ENCODE measurements at regions not wholly inside any gene's neighbourhood (a gene's known extent, or its start where the extent isn't known, plus 50 kb on each side); places are given as distances from the start of the nearest gene placed in this dataset.
"Not testable (repeated sequence)": the region's sequence is repeated elsewhere in the genome, so short reads cannot be mapped to it uniquely, and the experiment has no call there.

DNA sequence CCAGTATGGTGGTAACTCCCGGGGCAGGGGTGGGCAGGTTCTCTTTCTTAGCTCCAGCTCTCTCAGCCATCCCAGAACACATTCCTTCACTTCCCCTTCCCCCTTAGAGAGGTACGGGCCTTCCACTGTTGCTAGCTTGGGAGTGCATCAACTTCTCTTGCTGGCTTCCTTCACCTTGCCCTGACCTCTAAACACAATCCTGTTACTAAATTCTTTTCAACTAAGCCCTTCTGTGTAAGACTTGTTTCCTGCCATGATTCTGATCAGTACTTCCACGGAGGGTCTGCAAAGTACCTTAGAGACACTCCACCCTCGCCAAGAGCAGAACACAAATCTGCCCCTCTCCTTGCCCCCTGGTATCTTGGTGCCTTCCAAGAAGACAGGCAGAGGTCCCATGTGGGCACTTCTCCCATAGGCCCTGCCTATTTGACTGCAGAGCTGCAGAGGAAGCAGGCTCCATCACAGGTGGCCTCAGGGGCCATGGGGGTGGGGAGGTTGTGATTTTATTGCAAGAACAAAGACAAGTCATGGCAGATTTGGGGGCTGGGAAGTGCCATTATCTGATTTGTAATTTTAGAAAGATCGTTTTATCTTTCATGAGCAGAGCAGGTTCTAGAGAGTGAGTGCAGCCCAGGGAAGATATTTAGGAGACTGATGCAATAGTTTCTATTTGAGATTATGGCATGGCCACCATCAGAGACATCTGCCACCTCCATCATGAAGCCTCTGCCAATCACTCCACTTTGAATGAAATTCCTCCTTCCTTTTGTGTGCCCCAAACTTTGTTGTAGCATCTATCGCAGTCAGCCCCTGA lies 182.5 kb upstream of the JUN start:
- Histone ChIP-seq H3K4me3 (ENCODE audit: severe bottlenecking) (no peak overlapping the region), H3K4me1 (ENCODE audit: insufficient read depth, poor library complexity, severe bottlenecking) (no peaks in the 10 kb centered on the region), H3K27me3 (ENCODE audit: insufficient read depth, poor library complexity, severe bottlenecking) (no peaks in the 10 kb centered on the region), H3K27ac (ENCODE audit: poor library complexity, severe bottlenecking) (no peak overlapping the region), H3K9me3 (ENCODE audit: severe bottlenecking) (no peaks in the 10 kb centered on the region), H3K36me3 (ENCODE audit: low read depth) (no peaks in the 10 kb centered on the region)
- DNase-seq (ENCODE audit: low spot score) (no peak), ATAC-seq (ENCODE audit: low read depth) (no peak)
- TF ChIP-seq, protein P1, sequence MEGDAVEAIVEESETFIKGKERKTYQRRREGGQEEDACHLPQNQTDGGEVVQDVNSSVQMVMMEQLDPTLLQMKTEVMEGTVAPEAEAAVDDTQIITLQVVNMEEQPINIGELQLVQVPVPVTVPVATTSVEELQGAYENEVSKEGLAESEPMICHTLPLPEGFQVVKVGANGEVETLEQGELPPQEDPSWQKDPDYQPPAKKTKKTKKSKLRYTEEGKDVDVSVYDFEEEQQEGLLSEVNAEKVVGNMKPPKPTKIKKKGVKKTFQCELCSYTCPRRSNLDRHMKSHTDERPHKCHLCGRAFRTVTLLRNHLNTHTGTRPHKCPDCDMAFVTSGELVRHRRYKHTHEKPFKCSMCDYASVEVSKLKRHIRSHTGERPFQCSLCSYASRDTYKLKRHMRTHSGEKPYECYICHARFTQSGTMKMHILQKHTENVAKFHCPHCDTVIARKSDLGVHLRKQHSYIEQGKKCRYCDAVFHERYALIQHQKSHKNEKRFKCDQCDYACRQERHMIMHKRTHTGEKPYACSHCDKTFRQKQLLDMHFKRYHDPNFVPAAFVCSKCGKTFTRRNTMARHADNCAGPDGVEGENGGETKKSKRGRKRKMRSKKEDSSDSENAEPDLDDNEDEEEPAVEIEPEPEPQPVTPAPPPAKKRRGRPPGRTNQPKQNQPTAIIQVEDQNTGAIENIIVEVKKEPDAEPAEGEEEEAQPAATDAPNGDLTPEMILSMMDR (IDR thresholded peaks at IDR 0.05; ENCODE audit: poor library complexity, severe bottlenecking), result no peak

DNA sequence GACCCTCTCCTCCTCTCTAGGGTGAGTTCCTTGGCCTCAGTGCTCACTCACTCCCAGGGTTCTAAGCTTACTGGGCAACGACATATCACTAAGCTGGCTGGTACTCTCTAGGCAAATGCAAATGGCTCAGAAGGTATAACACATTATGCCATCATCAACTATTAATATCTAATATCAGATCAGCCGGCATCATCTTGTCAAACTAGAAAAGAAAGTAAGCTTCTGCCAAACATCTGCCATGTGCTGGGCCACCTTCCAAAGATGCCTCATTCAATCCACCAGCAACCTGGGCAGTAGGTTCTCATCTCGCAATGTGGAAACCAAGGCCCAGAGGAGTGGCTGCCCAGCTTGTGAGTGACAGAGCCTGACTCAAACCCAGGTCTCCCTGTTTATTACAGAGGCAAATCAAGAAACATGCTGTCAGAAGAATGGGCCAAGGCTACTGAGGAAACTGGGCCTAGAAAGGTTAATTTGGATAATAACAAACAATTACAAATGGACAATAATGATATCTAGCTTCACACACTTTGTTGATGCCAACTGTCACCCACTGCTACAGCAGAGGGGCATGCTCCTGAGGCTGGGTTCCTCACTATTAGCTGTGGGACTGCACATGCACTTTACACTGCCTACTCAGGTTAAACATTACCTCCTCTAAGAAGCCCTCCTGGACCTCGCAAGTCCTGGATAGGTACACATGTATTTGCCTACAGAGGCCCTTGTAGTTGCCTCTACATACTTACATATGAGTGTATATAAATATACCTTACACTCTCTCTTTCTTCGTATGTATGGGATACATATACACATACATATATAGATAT lies 183.3 kb upstream of the JUN start:
- Histone ChIP-seq H3K4me1 (ENCODE audit: insufficient read depth, poor library complexity, severe bottlenecking) (no peaks in the 10 kb centered on the region), H3K4me3 (ENCODE audit: severe bottlenecking) (no peak overlapping the region), H3K27me3 (ENCODE audit: insufficient read depth, poor library complexity, severe bottlenecking) (no peaks in the 10 kb centered on the region), H3K27ac (ENCODE audit: poor library complexity, severe bottlenecking) (no peak overlapping the region), H3K9me3 (ENCODE audit: severe bottlenecking) (no peaks in the 10 kb centered on the region), H3K36me3 (ENCODE audit: low read depth) (no peaks in the 10 kb centered on the region)
- DNase-seq (ENCODE audit: low spot score) (no peak), ATAC-seq (ENCODE audit: low read depth) (no peak)
- TF ChIP-seq, protein P1 (IDR thresholded peaks at IDR 0.05; ENCODE audit: poor library complexity, severe bottlenecking), result no peak

DNA sequence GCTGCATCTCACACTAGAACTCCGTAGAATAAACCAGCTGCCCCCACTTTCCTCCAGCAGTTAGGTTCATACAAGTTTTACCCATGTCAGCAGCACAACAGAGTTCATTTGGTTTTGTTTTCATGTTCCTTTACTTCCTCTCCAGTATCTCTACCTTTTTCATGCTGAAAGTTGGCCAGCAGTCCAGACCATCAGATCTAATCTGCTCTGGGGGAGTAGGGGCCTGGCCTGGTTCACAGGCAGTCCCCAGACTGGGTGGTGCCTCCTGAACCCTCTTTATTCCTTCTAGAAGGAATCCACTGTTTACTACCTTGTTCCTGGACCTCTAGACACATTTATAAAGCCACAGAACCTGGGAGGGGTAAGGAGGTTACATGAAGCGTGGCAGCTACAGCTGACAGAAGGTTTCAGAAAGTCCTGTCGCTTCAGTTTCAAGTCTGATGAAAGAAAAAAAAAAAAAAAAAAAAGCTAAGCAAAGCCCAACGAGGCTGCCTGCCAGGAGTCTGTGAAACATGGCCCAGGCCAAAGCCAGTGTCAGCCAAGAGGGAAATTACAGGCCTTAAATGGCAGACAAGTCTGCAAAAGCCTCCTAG lies 184.6 kb upstream of the JUN start:
- ATAC-seq (ENCODE audit: low read depth) (no peak), DNase-seq (ENCODE audit: low spot score) (no peak)
- Histone ChIP-seq H3K4me3 (ENCODE audit: severe bottlenecking) (no peak overlapping the region), H3K27ac (ENCODE audit: poor library complexity, severe bottlenecking) (no peak overlapping the region), H3K9me3 (ENCODE audit: severe bottlenecking) (no peaks in the 10 kb centered on the region), H3K4me1 (ENCODE audit: insufficient read depth, poor library complexity, severe bottlenecking) (no peaks in the 10 kb centered on the region), H3K27me3 (ENCODE audit: insufficient read depth, poor library complexity, severe bottlenecking) (no peaks in the 10 kb centered on the region), H3K36me3 (ENCODE audit: low read depth) (no peaks in the 10 kb centered on the region)
- TF ChIP-seq, protein P1 (IDR thresholded peaks at IDR 0.05; ENCODE audit: poor library complexity, severe bottlenecking), result no peak

DNA sequence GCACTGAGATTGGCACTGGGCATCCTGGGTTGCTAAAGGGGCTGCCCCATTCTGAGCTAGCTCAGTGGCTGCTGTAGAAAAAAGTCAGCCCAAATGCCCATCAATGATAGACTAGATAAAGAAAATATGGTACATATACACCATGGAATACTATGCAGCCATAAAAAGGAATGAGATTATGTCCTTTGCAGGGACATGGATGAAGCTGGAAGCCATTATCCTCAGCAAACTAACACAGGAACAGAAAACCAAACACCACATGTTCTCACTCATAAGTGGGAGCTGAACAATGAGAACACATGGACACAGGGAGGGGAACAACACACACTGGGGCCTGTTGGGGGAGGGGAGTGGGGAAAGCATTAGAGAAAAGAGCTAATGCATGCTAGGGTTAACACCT lies 185.3 kb upstream of the JUN start:
- H3K27ac ChIP-seq (ENCODE audit: poor library complexity, severe bottlenecking); H3K27me3 ChIP-seq (ENCODE audit: insufficient read depth, poor library complexity, severe bottlenecking); DNase-seq (ENCODE audit: low spot score); H3K36me3 ChIP-seq (ENCODE audit: low read depth); H3K4me3 ChIP-seq (ENCODE audit: severe bottlenecking); ATAC-seq (ENCODE audit: low read depth); H3K4me1 ChIP-seq (ENCODE audit: insufficient read depth, poor library complexity, severe bottlenecking); H3K9me3 ChIP-seq (ENCODE audit: severe bottlenecking): not testable (repeated sequence)

DNA sequence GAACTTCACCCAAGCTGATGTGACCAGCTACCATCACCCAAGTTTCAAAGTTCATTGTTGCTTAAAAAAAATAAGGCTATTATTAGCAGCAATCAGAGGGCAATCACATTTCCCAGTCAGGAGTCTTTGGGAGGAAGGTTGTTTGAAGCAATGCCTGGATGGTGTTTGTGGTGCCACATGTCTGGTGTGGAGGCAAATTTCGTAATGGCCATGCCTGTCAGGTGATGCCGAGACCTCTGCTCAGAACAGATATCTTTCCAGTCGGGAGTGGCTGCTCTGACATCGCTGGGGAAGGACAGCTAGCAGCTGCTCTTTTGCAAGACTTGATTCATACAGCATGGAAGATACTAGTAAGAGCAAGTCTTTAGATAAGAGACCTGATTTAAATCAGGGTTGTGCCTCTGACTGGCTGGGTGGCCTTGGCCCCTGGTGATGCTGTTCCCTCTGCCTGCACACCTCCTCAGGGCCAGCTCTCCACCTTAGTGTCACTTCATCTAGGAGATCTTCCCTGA lies 187.8 kb upstream of the JUN start:
- Histone ChIP-seq H3K4me3 (ENCODE audit: severe bottlenecking) (no peak overlapping the region), H3K27me3 (ENCODE audit: insufficient read depth, poor library complexity, severe bottlenecking) (no peaks in the 10 kb centered on the region), H3K27ac (ENCODE audit: poor library complexity, severe bottlenecking) (no peak overlapping the region), H3K9me3 (ENCODE audit: severe bottlenecking) (no peaks in the 10 kb centered on the region), H3K4me1 (ENCODE audit: insufficient read depth, poor library complexity, severe bottlenecking) (peaks cover 8% of the 10 kb centered on the region), H3K36me3 (ENCODE audit: low read depth) (no peaks in the 10 kb centered on the region)
- TF ChIP-seq, protein P1 (IDR thresholded peaks at IDR 0.05; ENCODE audit: poor library complexity, severe bottlenecking), result no peak
- DNase-seq (ENCODE audit: low spot score) (no peak), ATAC-seq (ENCODE audit: low read depth) (no peak; the same call in 2 of the 3 replicates)
